Activated naive CD8-positive, alpha-beta T cell treated with anti-CD3 and anti-CD28 coated beads for 36 hours (primary cell): ENCODE measurements at regions not wholly inside any gene's neighbourhood (a gene's known extent, or its start where the extent isn't known, plus 50 kb on each side); places are given as distances from the start of the nearest gene placed in this dataset.

Experiments used
- DNase-seq: peaks from one replicate; pipeline ENCODE4 v3.0.0; 2021
- H3K27ac Mint-ChIP-seq: one replicate; pipeline ENCODE4 v1.8.0; 2022; ENCODE audit warnings: mild to moderate bottlenecking, moderate library complexity, mixed read lengths
- H3K27me3 Mint-ChIP-seq: one replicate; pipeline ENCODE4 v1.8.0; 2022; ENCODE audit warnings: mild to moderate bottlenecking, mixed read lengths
- H3K36me3 Mint-ChIP-seq: one replicate; pipeline ENCODE4 v1.8.0; 2021; ENCODE audit warnings: mild to moderate bottlenecking, mixed read lengths
- H3K4me1 Mint-ChIP-seq: one replicate; pipeline ENCODE4 v1.8.0; 2021; ENCODE audit warnings: mixed read lengths
- H3K4me3 Mint-ChIP-seq: one replicate; pipeline ENCODE4 v1.8.0; 2022; ENCODE audit warnings: mild to moderate bottlenecking, moderate library complexity, mixed read lengths
- H3K9me3 Mint-ChIP-seq: one replicate; pipeline ENCODE4 v1.8.0; 2022; ENCODE audit warnings: mixed read lengths

DNA sequence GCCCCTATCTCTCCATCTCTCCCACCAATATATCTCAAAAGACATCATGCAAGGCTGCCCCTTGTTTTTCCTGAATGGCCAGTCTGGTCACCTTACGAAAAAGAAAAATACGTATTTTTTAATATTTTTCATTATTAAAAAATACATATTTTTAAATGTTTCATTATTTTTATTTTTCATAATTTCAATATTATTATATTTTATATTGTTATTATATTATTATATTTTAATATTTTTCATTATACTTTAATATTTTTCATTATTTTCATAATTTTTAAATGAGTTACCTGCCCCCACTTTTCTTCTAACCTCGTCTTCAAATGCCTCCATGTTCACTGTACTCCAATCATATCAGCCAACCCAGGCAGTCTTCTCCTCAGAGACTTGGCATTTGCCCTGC is 116.0 kb upstream of the ERCC4 start:
- Mint-ChIP-seq H3K27ac (no peak overlapping the region), H3K36me3 (peaks cover 1% of the 10 kb centered on the region), H3K4me3 (no peak overlapping the region), H3K4me1 (no peaks in the 10 kb centered on the region), H3K27me3 (peaks cover 9% of the 10 kb centered on the region), H3K9me3 (no peaks in the 10 kb centered on the region)
- DNase-seq: no peak

DNA sequence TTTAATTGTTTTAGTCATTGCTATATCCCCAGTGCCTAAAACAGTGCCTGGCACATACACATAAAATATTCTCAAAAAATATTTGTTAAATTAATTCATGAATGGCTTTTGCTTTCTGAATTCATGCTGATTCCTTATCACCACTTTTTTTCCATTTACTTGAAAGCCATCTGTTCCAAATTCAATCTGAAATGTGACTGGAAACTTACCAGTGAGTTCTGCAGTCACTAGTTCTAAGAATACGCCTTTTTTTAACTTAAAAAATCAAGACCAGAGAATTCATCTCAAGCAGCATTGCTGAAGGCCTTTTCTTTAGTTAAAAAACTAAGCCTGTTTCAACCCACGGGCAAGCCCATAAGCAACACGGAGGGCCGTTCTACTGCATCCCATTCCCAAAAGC is 114.0 kb upstream of the ERCC4 start:
- H3K36me3 Mint-ChIP-seq: peaks cover 1% of the 10 kb centered on the region
- no peak overlapping the region for H3K4me3 Mint-ChIP-seq
- peaks cover 15% of the 10 kb centered on the region for H3K27me3 Mint-ChIP-seq
- DNase-seq: no peak
- no peaks in the 10 kb centered on the region for H3K9me3 Mint-ChIP-seq
- H3K27ac Mint-ChIP-seq: no peak overlapping the region
- no peaks in the 10 kb centered on the region for H3K4me1 Mint-ChIP-seq

DNA sequence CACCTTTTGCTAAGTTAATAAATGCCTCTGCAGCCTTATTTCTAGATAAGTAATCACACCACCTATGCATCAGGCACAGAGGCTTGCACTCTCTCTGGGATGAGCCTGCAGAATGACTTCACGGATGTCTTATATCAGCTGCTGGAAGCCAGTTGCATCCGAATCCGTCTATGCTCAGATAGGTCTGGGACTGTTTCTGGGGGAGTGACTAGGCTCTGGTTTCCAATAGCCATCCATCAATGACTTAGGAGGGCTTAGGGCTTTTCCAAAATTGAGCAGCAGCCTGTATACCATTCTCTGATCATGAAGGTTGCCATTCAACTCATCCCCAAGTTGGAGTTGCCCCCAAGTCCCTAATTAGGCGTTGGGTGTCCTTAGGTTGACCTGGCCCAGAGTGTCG is 113.3 kb upstream of the ERCC4 start:
- H3K36me3 Mint-ChIP-seq: peaks cover 1% of the 10 kb centered on the region
- no peak overlapping the region for H3K27ac Mint-ChIP-seq
- no peak for DNase-seq
- H3K9me3 Mint-ChIP-seq: no peaks in the 10 kb centered on the region
- peaks cover 14% of the 10 kb centered on the region for H3K27me3 Mint-ChIP-seq
- no peaks in the 10 kb centered on the region for H3K4me1 Mint-ChIP-seq
- H3K4me3 Mint-ChIP-seq: no peak overlapping the region

DNA sequence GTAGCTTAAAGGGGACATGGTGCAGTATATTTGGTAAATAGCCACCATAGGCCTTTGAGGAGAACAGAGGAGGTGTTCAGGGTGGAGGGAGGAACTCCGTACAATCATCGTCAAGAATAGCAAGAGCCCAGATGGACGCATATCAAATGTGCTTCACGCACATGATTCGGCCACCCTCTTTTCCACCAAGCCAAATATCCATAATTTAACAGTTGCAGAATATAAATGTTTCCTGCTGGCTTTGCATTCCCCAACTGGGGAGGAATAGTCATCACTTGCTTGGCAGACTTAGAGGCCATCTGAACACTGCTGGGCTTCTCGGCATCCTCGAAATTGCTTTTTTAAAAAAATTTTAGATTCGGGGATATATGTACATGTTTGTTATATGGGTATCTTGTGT is 111.9 kb upstream of the ERCC4 start:
- peaks cover 12% of the 10 kb centered on the region for H3K27me3 Mint-ChIP-seq
- no peaks in the 10 kb centered on the region for H3K9me3 Mint-ChIP-seq
- H3K27ac Mint-ChIP-seq: no peak overlapping the region
- DNase-seq: no peak
- H3K36me3 Mint-ChIP-seq: peaks cover 1% of the 10 kb centered on the region
- H3K4me3 Mint-ChIP-seq: no peak overlapping the region
- no peaks in the 10 kb centered on the region for H3K4me1 Mint-ChIP-seq

DNA sequence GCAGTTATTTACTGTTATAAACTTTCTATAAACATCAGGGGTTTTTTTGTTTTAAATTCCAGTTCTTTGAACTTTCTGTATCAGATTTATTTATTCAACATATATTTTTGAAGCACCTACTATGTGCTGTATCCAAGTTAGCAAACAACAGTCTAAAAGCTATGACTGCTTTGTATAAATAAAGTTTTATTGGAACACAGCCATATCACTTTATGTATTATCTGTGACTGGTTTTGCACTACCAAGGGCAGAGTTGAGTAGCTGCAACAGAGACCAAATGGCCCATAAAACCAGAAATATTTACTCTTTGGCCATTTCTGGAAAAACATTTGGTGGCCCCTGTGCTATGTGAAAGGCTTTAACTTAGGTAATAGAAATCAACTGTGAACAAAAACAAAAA is 110.2 kb upstream of the ERCC4 start:
- Mint-ChIP-seq H3K9me3 (no peaks in the 10 kb centered on the region), H3K4me1 (no peaks in the 10 kb centered on the region), H3K27me3 (peaks cover 12% of the 10 kb centered on the region), H3K27ac (no peak overlapping the region), H3K4me3 (no peak overlapping the region), H3K36me3 (peaks cover 1% of the 10 kb centered on the region)
- no peak for DNase-seq

DNA sequence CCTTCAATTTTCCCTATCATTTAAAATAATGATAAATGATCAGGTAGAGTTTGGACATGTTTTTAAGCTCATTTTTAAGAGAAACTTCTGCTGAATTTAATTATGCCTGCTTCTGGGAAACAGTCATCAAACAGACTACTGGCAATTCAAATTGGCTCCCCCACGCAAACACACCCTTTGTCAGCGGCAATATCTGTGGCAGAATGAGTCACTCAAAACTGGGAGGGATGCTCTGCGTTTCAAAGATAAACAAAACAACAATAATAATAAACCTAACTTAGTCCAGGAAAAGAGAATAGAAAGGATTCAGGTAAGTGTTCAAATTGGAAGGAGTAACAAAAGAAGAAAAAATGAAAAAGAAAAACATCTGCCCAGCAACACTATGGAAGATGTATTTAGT is 108.1 kb upstream of the ERCC4 start:
- Mint-ChIP-seq H3K27me3 (peaks cover 20% of the 10 kb centered on the region), H3K4me3 (no peak overlapping the region), H3K9me3 (no peaks in the 10 kb centered on the region), H3K36me3 (no peaks in the 10 kb centered on the region), H3K27ac (no peak overlapping the region), H3K4me1 (no peaks in the 10 kb centered on the region)
- DNase-seq: no peak

DNA sequence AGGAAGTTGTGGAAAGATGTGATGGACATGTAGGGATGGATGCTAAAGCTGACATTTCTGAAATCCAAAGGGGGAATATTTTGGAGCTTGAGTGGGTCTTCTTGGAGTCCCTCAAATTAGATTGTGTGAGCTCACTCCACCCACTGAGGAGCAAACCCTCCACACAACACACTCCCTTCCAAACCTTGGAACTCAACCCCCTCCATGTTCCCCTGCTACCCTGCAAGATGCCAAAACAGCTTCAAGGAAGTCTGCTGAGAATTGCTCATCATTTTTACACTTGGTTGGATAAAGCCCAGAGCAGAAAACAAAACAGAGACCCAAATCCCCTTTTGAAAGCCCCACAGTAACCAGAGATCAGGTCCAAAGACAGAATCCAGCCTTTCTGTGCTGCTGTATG is 103.3 kb upstream of the ERCC4 start:
- no peak overlapping the region for H3K27ac Mint-ChIP-seq
- DNase-seq: no peak
- H3K4me3 Mint-ChIP-seq: no peak overlapping the region
- H3K36me3 Mint-ChIP-seq: no peaks in the 10 kb centered on the region
- H3K9me3 Mint-ChIP-seq: no peaks in the 10 kb centered on the region
- H3K27me3 Mint-ChIP-seq: peaks cover 20% of the 10 kb centered on the region
- H3K4me1 Mint-ChIP-seq: no peaks in the 10 kb centered on the region

DNA sequence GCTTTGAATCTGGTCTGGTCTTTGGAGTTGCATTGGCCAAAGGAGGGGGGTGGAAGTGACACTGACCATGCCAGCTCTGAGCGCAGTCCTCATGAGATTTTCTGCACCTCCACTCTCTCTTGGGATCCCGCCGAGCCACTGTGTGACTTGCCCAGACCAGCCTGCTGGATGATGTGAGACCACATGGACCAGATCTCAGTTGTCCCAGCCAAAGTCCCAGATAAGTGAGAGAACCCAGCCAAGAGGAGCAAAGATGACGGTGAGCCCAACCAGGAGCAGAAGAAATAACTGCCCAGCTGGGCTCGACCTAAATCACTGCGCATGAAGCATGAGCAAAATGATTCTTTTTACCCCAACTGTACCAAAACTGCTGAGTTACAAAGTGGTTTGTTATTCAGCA is 96.5 kb upstream of the ERCC4 start:
- DNase-seq: no peak
- Mint-ChIP-seq H3K27ac (no peak overlapping the region), H3K4me3 (no peak overlapping the region), H3K4me1 (no peaks in the 10 kb centered on the region), H3K27me3 (peaks cover 14% of the 10 kb centered on the region), H3K9me3 (peaks cover 3% of the 10 kb centered on the region), H3K36me3 (no peaks in the 10 kb centered on the region)

DNA sequence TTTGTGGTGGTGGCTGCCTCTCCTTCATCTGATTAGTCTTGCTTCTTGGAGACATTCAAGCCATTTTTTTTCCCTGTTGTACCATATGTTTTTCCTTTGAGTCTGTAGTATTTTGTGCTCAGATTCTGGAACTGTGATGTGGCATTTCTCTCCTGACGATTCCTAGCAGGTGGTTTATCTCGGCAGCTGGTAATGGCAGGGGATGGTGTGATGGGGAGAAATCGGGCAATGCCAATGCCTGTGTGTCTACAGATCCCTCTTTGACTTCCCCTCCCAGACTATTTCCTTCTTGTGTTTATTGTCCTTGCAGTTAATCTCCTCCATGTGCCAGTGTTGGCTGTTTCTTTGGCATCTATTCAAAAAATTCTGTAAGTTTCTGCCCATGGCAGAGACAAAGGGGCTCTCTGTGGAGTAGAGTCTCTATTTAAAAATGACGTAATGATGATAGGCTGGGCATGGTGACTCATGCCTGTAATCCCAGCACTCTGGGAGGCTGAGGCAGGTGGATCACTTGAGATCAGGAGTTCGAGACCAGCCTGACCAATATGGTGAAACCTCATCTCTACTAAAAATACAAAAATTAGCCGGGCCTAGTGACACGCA is 90.2 kb upstream of the ERCC4 start:
- H3K4me3 Mint-ChIP-seq: no peak overlapping the region
- peaks cover 16% of the 10 kb centered on the region for H3K27me3 Mint-ChIP-seq
- H3K27ac Mint-ChIP-seq: no peak overlapping the region
- H3K36me3 Mint-ChIP-seq: no peaks in the 10 kb centered on the region
- H3K4me1 Mint-ChIP-seq: no peaks in the 10 kb centered on the region
- no peak for DNase-seq
- peaks cover 3% of the 10 kb centered on the region for H3K9me3 Mint-ChIP-seq

DNA sequence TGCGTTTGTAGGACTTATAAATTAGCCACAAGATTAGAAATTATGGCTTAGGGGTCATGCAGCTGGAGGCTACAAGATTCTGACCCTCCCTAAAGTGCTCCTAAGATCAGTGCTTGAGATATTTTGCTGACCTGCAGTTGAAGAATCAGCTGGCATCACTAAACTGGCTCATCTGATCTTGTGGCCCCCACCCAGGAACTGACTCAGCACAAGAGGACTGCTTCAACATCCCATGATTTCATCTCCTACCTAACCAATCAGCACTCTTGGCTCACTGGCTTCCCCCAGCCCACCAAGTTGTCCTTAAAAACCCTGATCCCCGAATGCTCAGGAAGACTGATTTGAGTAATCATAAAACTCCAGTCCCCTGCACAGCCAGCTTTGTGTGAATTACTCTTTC is 86.4 kb upstream of the ERCC4 start:
- H3K9me3 Mint-ChIP-seq: no peaks in the 10 kb centered on the region
- H3K36me3 Mint-ChIP-seq: no peaks in the 10 kb centered on the region
- no peak for DNase-seq
- H3K4me1 Mint-ChIP-seq: no peaks in the 10 kb centered on the region
- H3K27me3 Mint-ChIP-seq: peaks cover 14% of the 10 kb centered on the region
- no peak overlapping the region for H3K4me3 Mint-ChIP-seq
- no peak overlapping the region for H3K27ac Mint-ChIP-seq

DNA sequence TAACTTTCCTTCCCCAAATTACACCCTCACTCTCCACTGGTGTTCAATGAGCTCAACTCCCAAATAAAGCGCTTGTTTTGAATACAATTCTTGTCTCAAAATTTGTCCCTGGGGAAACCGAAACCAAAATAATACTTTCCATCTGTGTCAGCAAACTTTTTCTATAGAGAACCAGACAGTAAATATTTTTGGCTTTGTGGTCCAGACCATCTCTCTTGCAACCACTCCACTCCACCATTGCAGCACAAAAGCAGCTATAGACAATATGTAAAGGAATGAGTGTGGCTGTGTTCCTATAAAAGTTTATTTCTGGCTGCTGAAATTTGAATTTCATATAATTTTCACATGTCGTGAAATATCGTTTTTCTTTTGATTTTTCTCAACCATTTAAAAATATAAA is 84.6 kb upstream of the ERCC4 start:
- H3K9me3 Mint-ChIP-seq: no peaks in the 10 kb centered on the region
- no peaks in the 10 kb centered on the region for H3K36me3 Mint-ChIP-seq
- DNase-seq: no peak
- H3K4me1 Mint-ChIP-seq: no peaks in the 10 kb centered on the region
- H3K27ac Mint-ChIP-seq: no peak overlapping the region
- peaks cover 18% of the 10 kb centered on the region for H3K27me3 Mint-ChIP-seq
- no peak overlapping the region for H3K4me3 Mint-ChIP-seq

DNA sequence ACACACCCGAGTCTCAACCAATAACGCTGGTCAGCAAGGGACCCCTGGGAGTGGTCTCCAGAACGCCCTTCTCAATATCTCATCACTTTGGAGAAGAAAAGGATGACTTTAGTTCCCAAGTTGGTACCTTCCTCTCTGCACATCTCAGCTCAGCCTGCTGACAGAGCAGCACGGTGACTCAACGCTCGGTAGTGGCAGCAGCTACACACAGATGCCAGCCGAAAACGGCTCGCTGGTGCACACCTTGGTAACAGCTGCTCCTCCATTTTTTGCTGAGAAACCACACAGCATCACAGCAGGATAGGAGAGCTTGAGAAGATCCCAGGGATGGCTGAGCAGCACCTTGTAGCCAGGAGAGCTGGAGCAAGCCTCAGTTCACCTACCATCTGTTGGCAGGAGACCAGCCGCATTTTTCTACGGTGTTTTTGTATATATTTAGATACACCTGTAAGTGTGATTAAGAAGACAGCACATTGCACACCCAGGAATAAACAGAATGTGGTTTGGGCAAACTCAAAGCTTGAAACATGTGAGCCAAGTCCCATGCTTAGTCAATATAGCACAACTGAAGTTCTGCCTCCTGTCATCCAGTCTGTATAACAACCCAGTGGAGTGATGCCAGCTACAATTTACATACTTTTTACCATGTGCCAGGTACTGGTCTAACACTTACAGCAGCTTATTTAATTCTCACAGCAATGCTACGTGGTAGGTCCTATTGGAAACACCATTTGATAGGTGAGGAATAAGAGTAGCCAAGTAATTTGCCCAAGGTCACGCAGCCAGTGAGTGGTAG is 83.8 kb upstream of the ERCC4 start:
- Mint-ChIP-seq H3K36me3 (no peaks in the 10 kb centered on the region), H3K9me3 (no peaks in the 10 kb centered on the region)

DNA sequence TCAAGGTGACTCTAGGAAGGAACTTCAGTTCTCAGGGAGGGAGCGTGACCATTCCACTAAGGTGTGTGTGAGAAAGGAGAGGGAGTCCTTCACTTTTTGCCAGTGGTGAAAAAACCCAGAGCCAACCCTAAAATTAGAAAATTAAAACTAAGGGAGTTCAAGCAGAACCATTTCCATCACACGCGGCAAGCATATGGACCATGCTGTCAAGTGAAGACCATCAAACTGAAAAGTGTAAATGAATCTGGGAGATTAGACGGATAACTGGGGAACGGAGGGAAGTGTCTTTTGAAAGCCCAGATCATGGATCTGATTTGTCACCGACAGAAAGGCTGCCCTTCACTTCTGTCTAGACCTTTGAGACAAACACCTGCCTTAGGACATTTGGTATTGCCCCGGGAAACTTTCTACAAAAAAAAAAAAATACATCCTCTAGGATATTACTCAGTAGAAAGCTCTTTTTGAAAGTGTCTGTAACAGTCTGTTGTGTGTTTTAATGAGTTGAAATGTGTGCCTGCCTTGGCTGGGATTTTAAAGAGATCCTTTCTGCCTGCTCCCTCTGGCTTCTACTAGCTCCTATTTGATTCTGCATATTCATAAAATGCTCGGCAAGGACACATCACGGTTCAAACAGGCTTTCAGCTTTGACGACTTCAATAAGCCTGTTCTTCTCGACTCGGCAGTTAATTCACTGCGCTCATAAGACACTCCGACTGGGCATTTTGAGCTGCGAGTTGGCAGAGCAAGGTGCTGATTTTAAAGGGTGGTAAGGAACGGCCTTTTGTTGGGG is 81.4 kb upstream of the ERCC4 start:
- H3K9me3 Mint-ChIP-seq: no peaks in the 10 kb centered on the region
- H3K27me3 Mint-ChIP-seq: peaks cover 16% of the 10 kb centered on the region
- no peaks in the 10 kb centered on the region for H3K4me1 Mint-ChIP-seq
- no peaks in the 10 kb centered on the region for H3K36me3 Mint-ChIP-seq
- DNase-seq: no peak
- no peak overlapping the region for H3K4me3 Mint-ChIP-seq
- no peak overlapping the region for H3K27ac Mint-ChIP-seq

More for the DNA sequence above, 83.8 kb upstream of the ERCC4 start:
- Mint-ChIP-seq H3K27ac (no peak overlapping the region), H3K4me3 (no peak overlapping the region), H3K4me1 (no peaks in the 10 kb centered on the region), H3K27me3 (peaks cover 18% of the 10 kb centered on the region)
- DNase-seq: no peak

DNA sequence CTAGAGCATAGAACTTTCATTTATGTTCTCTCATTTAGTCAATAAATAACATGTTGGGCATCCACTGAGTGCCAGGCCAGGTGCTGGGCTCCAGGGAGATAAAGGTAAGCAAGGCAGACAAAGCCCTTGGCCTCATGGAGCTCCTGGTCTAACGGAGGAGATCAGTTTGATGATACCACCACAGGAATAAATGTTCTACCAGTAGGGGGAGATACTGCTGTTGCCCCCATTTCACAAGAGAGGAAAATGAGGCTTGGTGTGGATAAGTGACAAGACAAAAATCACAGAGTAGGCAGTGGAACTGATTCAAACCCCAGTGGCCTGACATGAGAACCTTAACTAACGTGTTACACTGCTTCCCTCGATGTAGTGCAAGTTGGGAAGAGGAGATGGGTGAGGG is 80.4 kb upstream of the ERCC4 start:
- no peak overlapping the region for H3K27ac Mint-ChIP-seq
- H3K27me3 Mint-ChIP-seq: peaks cover 15% of the 10 kb centered on the region
- no peak overlapping the region for H3K4me3 Mint-ChIP-seq
- no peaks in the 10 kb centered on the region for H3K4me1 Mint-ChIP-seq
- DNase-seq: no peak
- no peaks in the 10 kb centered on the region for H3K9me3 Mint-ChIP-seq
- no peaks in the 10 kb centered on the region for H3K36me3 Mint-ChIP-seq

DNA sequence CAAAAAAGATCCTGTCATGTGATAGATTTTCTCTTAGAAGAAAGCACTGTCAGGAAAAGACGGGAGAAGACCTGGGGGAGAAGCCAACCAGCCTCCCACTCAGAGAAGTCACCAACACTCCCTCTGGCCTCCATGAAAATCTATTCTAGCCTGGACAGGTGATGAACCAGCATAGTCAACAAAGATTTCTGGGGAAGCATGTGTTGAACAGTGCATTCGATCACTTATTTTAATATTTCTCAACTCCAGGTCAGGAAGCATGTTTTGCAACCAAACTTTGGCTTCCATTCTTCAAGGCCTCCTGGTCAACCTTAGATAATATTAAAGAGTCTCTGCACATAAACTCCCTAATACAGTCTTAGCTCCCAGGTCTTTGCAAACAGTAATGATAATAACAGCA is 74.7 kb upstream of the ERCC4 start:
- Mint-ChIP-seq H3K36me3 (no peaks in the 10 kb centered on the region), H3K27ac (no peak overlapping the region), H3K9me3 (peaks cover 1% of the 10 kb centered on the region), H3K27me3 (peaks cover 12% of the 10 kb centered on the region), H3K4me1 (no peaks in the 10 kb centered on the region), H3K4me3 (no peak overlapping the region)
- DNase-seq: no peak
